DMS53 (cell line): ENCODE measurements at regions not wholly inside any gene's neighbourhood (a gene's known extent, or its start where the extent isn't known, plus 50 kb on each side); places are given as distances from the start of the nearest gene placed in this dataset.
A peak's percentile ranks its signal among the peaks of the same experiment; 100 is the strongest.
"Not testable (repeated sequence)": the region's sequence is repeated elsewhere in the genome, so short reads cannot be mapped to it uniquely, and the experiment has no call there.

Experiments
- DNase-seq: peaks from one replicate; lab custom pipeline; 2025; lab: John Stamatoyannopoulos, UW

DNA sequence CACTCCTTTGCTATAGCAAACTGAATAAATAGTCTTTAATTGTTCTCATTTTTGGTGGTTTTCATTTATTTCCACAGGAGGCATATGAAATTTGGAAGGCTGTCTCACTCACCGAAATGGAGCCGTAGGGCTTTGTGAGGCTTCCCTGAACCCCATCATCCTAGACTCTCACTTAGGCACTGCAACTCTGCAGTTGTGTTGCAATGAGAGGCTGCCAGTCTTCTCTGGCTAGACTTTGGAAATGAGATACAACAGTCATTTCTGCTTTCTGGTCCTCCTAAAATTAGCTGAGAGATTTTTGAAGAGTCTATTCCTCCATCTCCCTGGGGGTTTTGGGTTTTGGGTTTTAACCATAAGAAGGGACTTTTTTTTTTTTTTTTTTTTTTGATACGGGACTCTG, 146.5 kb downstream of the SH3BGRL start:
- no peak for DNase-seq

DNA sequence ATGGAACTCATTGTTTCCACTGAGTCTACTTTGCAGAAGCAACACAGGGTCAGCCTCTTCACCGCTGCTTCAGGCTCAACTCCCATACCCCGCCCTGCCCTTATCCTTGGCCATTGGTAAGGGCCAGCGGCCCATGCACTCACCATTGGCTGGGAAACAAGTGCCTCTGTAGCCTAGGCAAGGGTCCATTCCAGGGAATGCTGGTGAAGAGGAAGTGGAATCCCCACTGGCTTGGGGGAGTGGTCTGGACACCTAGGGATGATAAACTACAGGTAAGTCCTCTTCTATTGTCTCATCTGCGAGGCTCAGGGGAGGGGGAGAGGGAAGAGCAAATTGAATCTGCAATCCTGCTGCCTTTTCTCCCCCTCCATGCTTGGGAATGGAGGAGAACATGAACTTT, 153.1 kb downstream of the SH3BGRL start:
- DNase-seq: no peak

DNA sequence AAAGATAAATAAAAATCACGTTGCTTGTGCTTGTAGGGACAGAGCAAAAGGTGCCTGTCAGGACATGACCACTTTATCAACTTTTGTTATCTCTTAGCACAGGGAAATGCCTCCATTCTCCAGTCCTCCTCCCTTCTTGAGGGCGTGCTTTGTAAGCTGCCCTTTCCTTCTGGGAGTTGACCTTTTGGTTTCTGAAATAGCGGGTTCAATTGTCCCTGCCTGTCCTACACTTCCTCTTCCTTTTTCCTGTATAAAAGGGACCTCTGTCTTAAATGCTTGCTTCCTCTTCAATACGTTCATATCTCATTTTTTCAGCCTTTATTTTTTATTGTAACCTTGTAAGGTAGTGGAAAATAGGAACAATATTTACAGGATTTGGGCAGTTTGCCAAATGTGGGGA, 153.5 kb downstream of the SH3BGRL start:
- DNase-seq: no peak

DNA sequence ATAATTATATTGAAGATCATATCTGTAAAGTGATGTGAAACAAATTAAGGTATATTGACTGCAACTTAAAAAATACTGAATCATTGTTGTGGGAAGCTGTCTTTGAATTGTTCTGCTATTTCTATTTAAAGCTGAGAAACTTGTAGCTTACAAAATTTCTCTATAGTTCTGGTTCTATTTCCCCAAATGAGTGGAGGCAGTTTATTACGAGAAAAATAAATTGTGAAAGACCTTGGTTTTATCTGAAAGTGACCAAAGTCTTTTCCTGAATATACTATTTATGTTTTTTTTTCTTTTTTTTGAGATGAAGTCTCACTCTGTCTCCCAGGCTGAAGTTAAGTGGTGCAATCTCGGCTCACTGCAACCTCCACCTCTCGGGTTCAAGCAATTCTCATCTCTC, 165.4 kb downstream of the SH3BGRL start:
- no peak for DNase-seq

DNA sequence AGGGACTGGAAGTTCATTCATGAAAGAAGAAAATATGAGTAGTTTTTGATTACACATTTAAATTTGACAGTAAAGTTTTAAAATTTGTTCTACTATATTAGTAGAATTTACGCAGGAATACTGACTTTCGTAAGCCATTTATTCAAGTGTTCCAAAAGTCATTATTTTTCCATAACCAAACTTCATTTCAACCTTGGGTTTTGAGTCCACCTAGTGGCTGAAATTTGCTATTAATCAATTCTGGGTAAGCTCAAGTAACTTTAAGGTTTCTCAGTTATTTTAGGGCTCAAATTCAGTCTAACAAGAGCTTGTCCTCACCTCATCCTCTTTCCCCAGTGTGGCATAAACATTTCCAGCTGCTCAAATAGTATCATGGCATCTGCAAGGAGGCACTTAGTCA, 175.4 kb downstream of the SH3BGRL start:
- DNase-seq: peak; percentile 54

DNA sequence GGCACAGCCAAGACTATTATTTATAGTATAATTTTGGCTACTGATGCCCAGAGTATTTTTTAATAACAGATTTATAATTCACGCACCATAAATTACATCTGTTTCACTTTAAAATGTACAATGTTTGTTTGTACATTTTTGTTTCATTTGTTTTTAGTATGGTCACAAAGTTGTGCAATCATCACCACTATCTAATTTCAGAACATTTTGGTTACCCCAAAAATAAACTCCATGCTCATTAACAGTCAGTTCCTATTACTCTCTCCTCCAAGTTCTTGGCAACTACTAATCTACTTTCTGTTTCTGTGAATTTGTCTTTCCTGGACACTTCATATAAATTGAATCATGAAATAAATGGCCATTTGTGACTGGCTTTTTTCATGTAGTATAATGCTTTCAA, 176.7 kb downstream of the SH3BGRL start:
- DNase-seq: no peak

DNA sequence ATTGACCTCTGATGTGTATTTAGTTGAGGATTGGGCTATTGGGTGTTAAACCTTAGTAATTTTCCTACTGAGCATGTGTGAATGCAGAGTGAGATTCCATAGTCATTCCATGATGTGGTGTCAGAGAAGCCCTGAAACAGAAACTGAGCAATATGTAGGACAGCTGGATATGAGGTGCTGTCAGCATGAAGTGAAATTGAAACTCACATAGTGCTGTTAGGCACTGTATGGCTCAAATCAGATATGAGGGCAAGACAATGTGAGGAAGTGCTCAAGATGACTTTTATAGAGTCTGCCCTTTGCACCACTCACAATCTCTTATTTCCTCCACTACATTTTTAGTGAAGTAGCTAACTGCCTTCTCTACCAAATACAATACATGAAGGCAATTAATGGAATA, 188.3 kb downstream of the SH3BGRL start:
- no peak for DNase-seq

DNA sequence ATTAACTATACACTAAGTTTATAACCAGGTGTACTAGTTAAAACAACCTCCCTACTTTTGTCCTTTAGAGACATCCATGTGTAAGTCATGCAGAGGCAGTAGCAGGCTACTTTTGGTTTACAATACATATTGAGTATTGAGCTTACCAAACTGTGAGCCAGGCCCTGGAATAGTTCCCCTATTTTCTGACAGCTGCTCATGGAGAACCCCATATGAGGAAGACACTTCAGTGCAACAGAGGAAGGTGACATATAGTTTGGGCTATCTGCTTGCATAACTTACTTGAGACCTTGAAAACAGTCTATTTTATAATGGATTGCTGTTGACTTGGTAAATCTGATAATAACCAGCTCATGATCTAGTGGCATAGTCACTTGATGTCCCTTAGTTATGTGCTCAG, 190.5 kb downstream of the SH3BGRL start:
- no peak for DNase-seq

DNA sequence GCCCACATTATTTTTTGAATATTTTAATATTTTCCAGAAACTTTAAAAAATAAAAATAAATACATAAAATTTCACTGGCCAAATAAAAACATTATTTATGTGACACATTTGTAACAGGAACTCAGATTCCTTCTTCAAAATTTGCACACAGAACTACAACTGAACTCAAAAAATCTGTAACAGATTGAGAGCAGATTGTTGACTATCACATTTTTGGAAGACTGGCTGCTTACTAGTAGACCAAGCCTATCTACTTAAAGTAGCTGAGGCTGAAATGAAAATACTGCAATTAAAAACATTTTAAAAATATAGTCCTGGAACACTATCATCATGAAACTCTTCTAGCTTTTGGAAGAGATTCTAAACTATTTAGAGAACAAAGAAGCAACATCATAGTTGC, 203.9 kb downstream of the SH3BGRL start:
- DNase-seq: no peak

DNA sequence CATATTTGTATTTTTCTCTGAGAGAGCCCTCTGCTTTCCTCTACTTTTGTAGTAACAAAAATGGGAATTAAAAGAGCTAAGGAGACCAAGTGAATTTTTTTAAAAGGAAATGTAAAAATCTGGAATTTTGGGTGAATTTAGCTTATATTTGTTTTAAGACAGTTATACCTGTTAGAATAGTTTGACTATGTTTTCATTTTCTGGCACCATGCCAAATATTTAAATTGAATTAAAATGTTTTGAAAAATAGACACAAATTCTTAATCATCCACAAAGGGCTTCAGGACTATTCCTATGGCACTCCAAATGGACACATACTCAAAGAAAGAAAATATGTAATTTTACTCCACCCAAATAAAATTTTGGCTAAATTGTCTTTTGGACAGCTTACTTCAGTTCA, 209.6 kb downstream of the SH3BGRL start:
- DNase-seq: no peak

DNA sequence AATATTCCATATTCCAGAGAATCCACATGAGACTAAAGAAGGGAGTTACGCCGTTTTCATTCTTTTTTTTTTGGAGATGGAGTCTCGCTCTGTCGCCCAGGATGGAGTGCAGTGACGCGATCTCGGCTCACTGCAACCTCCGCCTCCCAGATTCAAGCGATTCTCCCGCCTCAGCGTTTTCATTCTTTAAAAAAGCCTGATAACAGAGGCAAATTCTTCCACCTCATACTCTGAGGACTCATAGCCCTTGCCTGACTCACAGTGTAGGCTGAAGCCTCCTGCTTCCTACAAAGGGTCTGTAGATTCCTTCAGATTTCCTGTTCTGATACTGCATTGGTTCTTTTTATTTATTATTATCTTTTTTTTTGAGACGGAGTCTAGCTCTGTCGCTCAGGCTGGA, 210.5 kb downstream of the SH3BGRL start:
- no peak for DNase-seq

DNA sequence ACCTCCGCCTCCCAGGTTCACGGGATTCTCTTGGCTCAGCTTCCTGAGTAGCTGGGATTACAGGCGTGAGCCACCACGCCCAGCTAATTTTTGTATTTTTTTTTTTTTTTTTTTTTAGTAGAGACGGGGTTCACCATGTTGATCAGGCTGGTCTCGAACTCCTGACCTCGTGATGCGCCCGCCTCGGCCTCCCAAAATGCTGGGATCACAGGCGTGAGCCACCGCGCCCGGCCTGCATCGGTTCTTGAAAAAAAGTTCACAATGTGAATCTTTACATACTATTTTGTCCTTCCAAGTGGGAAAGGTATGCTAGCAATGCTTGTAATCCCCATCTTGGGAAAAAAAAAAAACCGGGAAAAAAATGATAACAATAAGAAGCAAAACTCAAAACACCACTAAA, 211.0 kb downstream of the SH3BGRL start:
- DNase-seq: not testable (repeated sequence)

DNA sequence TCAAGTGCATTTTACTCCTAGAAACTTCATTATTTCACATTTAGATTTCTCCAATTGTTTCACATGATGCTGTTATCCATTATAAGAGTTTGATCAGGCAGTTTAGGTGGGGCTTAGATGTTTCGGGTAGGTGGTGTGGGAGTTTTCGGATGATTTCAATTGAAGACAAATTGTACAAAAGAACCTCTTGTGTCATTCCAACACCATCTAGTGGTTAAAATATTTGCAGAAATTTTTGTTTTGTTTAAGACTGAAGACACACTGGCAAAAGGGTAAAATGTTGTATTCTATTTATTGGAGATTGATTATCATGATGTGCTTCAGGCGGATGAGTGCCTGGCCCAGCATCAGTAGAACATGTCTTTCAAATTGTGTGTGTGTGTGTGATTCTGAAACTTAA, 212.7 kb downstream of the SH3BGRL start:
- no peak for DNase-seq
